ENCODE measurements at regions not wholly inside any gene's neighbourhood (a gene's known extent, or its start where the extent isn't known, plus 50 kb on each side); places are given as distances from the start of the nearest gene placed in this dataset.

- H2BK120ac ChIP-seq (ENCODE audit: low read depth, low read length, poor library complexity, severe bottlenecking) = no peak overlapping the region
- Mint-ChIP-seq H3K27me3 (ENCODE audit: low read depth) (no peaks in the 10 kb centered on the region), H3K36me3 (ENCODE audit: insufficient read depth in 1 of 3, low read depth in 3 of 3) (peaks cover 0 to 11% (median 4%) of the 10 kb centered on the region in 3 experiments; a peak in 6 of 7 replicates), H3K4me1 (no peaks in the 10 kb centered on the region), H3K27ac (no peak overlapping the region), H3K4me3 (no peak overlapping the region), H3K9me3 (peaks cover 7 to 11% of the 10 kb centered on the region in 2 experiments; a peak in 4 of 5 replicates)
- no peak overlapping the region for H3K18ac ChIP-seq (ENCODE audit: insufficient read length, low read depth, low read length)
- H3K9ac ChIP-seq (ENCODE audit: extremely low read depth, insufficient read length, low read length) = no peak overlapping the region
- no peak overlapping the region for H2AK5ac ChIP-seq (ENCODE audit: insufficient read length, low read length)
- H3K56ac ChIP-seq (ENCODE audit: insufficient read length, low read depth, low read length) = no peak overlapping the region
- no peaks in the 10 kb centered on the region for H3K23me2 ChIP-seq (ENCODE audit: insufficient read length, low read depth, low read length, poor library complexity, severe bottlenecking)
- DNase-seq = peak; percentile 41
- no peak overlapping the region for H4K5ac ChIP-seq (ENCODE audit: insufficient read length, low read depth, low read length)
- no peak overlapping the region for H3K27ac ChIP-seq (ENCODE audit: insufficient read length, low read depth, low read length)
- H3K23ac ChIP-seq (ENCODE audit: insufficient read length, low read depth, low read length) = no peak overlapping the region
- no CpG with 5 or more reads among the region's 3 CpGs for WGBS (ENCODE audit: extremely low coverage, insufficient read length, low lambda C conversion rate)
- H3K79me1 ChIP-seq (ENCODE audit: insufficient read depth, low read depth, low read length, poor library complexity, severe bottlenecking) = no peaks in the 10 kb centered on the region
- H4K91ac ChIP-seq (ENCODE audit: insufficient read length, low read depth, low read length) = no peak overlapping the region
- TF ChIP-seq CTCF (conservative IDR thresholded peaks at IDR 0.05) = peak; percentile 75
- no peak overlapping the region for H2BK15ac ChIP-seq (ENCODE audit: low read depth, low read length)
- H2AFZ ChIP-seq (ENCODE audit: low read length) = no peak overlapping the region
- no peak overlapping the region for H3T11ph ChIP-seq (ENCODE audit: low read length)
- H4K8ac ChIP-seq (replicated peaks; ENCODE audit: insufficient read length, low read depth, low read length) = no peak overlapping the region
- no peak overlapping the region for H3K4ac ChIP-seq (ENCODE audit: low read depth, low read length)
- H2BK20ac ChIP-seq (ENCODE audit: low read depth, low read length, poor library complexity, severe bottlenecking) = no peak overlapping the region
- no peak overlapping the region for H2BK5ac ChIP-seq (ENCODE audit: insufficient read length, low read length)
- no peaks in the 10 kb centered on the region for H3K27me3 ChIP-seq (ENCODE audit: insufficient read depth, low read length)
- H3K4me1 ChIP-seq (ENCODE audit: insufficient read depth, low read length) = no peaks in the 10 kb centered on the region
- no peaks in the 10 kb centered on the region for H4K20me1 ChIP-seq (ENCODE audit: control insufficient read depth, insufficient read depth, insufficient read length)
- H3K79me2 ChIP-seq (ENCODE audit: insufficient read depth, low read length) = no peaks in the 10 kb centered on the region
- no peak overlapping the region for H2BK12ac ChIP-seq (ENCODE audit: insufficient read length, low read depth, low read length)
- no peaks in the 10 kb centered on the region for H3K9me3 ChIP-seq (ENCODE audit: control insufficient read depth, low read depth, low read length)
- no peak overlapping the region for H3K14ac ChIP-seq (ENCODE audit: insufficient read depth, low read length)
- H3K4me2 ChIP-seq (ENCODE audit: insufficient read depth, insufficient read length, low read length) = no peak overlapping the region
Measured at GRCh38 chr18:29874519-29875098, 1167.9 kb downstream of the DSC3 start.
